K562 (cell line): ENCODE measurements at regions not wholly inside any gene's neighbourhood (a gene's known extent, or its start where the extent isn't known, plus 50 kb on each side); places are given as distances from the start of the nearest gene placed in this dataset.

ENCODE experiments used
- ATAC-seq: fragments of 200-7000 bp; cut with Tn5 transposase; 3 replicates; pipeline ENCODE4 v1.9.1; 2020; ENCODE audit warnings: moderate library complexity
- BruUV-seq: library from RNA; stranded (reverse); fragments of 400-500 nt; replicated peaks from 2 replicates; lab custom pipeline; 2021; lab: Mats Ljungman, UMichigan
- CTCF ChIA-PET: fragments of 300-600 bp; formaldehyde crosslinking; extraction: SDS; loops from one replicate; lab custom pipeline; 2021; ENCODE audit warnings: low intra/inter-chr PET ratio; lab: Yijun Ruan, JAX
- POLR2A ChIA-PET: fragments of 300-600, 350-650 bp; sonication (Branson Sonifier 250); formaldehyde crosslinking; extraction: SDS; loops from one replicate; lab custom pipeline; 2021; ENCODE audit warnings: antibody characterized with exemption, inconsistent platforms; lab: Yijun Ruan, JAX
- DNase-seq, 4 experiments: peaks; one replicate each; pipeline versions ENCODE4 v3.0.0 to v3.0.0-alpha.2; 2011 to 2018; ENCODE audit warnings: low spot score in 3 of 4, mixed read lengths in 3 of 4; ENCODE audit errors: extremely low read depth in 1 of 4
- FAIRE-seq: peaks from 2 replicates; lab custom pipeline; 2011; peaks lifted over from hg19 to GRCh38; lab: Jason Lieb, UNC
- H2AFZ ChIP-seq: 2 replicates; pipeline ENCODE4 v1.6.0; 2011; ENCODE audit warnings: low read depth, low read length, control low read depth, inconsistent platforms
- H3K27ac ChIP-seq: fragments of 200-600 bp; 3 replicates; pipeline ENCODE4 v1.8.0; 2011; ENCODE audit warnings: low read depth, mild to moderate bottlenecking, control low read depth, inconsistent platforms, low read length, moderate library complexity, mixed read lengths; ENCODE audit errors: extremely low read depth
- H3K27me3 ChIP-seq, 2 experiments: fragments of 300-600 bp in 1 of 2; 2 replicates in 1 of 2; 3 replicates in 1 of 2; pipeline versions ENCODE4 v1.6.0 to v1.8.0; 2011; ENCODE audit warnings: inconsistent platforms in 2 of 2, low read length in 2 of 2, mild to moderate bottlenecking in 1 of 2, mixed read lengths in 1 of 2, moderate library complexity in 1 of 2; ENCODE audit not compliant: control insufficient read depth in 2 of 2, insufficient read depth in 2 of 2
- H3K36me3 ChIP-seq: fragments of 300-600 bp; 3 replicates; pipeline ENCODE4 v1.8.0; 2011; ENCODE audit warnings: mild to moderate bottlenecking, low read length, inconsistent platforms; ENCODE audit not compliant: control insufficient read depth, insufficient read depth
- H3K4me1 ChIP-seq, 2 experiments: fragments of 200-600 bp in 1 of 2; replicated peaks in 1 of 2; 2 replicates in 1 of 2; 3 replicates in 1 of 2; pipeline versions ENCODE4 v1.5.1 to v1.8.0; 2011; ENCODE audit warnings: inconsistent platforms in 2 of 2, low read length in 2 of 2, mild to moderate bottlenecking in 1 of 2, mixed read lengths in 1 of 2, moderate library complexity in 1 of 2; ENCODE audit not compliant: control insufficient read depth in 2 of 2, insufficient read depth in 2 of 2
- H3K4me2 ChIP-seq: 2 replicates; pipeline ENCODE4 v1.6.1; 2011; ENCODE audit warnings: low read length, control low read depth, inconsistent platforms, mixed read lengths; ENCODE audit not compliant: insufficient read depth
- H3K4me3 ChIP-seq: fragments of 200-600 bp; sonication (generic), shearing (Covaris generic); 2 replicates; pipeline ENCODE4 v1.5.1; 2016; ENCODE audit warnings: control low read depth, inconsistent platforms
- H3K79me2 ChIP-seq: fragments of 200-600 bp; 3 replicates; pipeline ENCODE4 v1.8.0; 2011; ENCODE audit warnings: low read length, inconsistent platforms; ENCODE audit not compliant: control insufficient read depth, insufficient read depth
- H3K9ac ChIP-seq, 2 experiments: 2 replicates each; pipeline versions ENCODE4 v1.6.0 to v1.6.1; 2011; ENCODE audit warnings: low read depth in 2 of 2, low read length in 2 of 2, control low read depth in 1 of 2, inconsistent platforms in 1 of 2, mild to moderate bottlenecking in 1 of 2, mixed read lengths in 1 of 2; ENCODE audit not compliant: insufficient read depth in 1 of 2
- H3K9me1 ChIP-seq: one replicate; pipeline ENCODE4 v1.6.0; 2011; ENCODE audit warnings: inconsistent platforms, mild to moderate bottlenecking, low read length, moderate library complexity; ENCODE audit not compliant: control insufficient read depth, insufficient read depth
- H3K9me3 ChIP-seq: replicated peaks from 2 replicates; pipeline ENCODE4 v1.5.1; 2011; ENCODE audit warnings: low read depth, low read length, inconsistent platforms; ENCODE audit not compliant: control insufficient read depth, insufficient read depth
- H4K20me1 ChIP-seq: replicated peaks from 2 replicates; pipeline ENCODE4 v1.6.1; 2011; ENCODE audit warnings: low read length, inconsistent platforms, mixed read lengths; ENCODE audit not compliant: control insufficient read depth, insufficient read depth
- KLF16 ChIP-seq: IDR thresholded peaks from 2 replicates; pipeline ENCODE4 v1.6.1; 2016; ENCODE audit warnings: antibody characterized with exemption
- NR4A1 ChIP-seq, 2 experiments: fragments of 250-450 bp in 1 of 2; fragments of 450-650 bp in 1 of 2; sonication (Bioruptor Pico) in 1 of 2; IDR thresholded peaks; 2 replicates each; pipeline versions ENCODE4 v1.4.0 to v1.6.1; 2016 to 2020; ENCODE audit warnings: mild to moderate bottlenecking in 2 of 2, missing compliant biosample characterization in 1 of 2, missing genetic modification characterization in 1 of 2, moderate library complexity in 1 of 2
- PTRF ChIP-seq: fragments of 450-650 bp; IDR thresholded peaks from 2 replicates; pipeline ENCODE4 v1.6.1; 2016; ENCODE audit warnings: mild to moderate bottlenecking, missing genetic modification characterization, missing compliant biosample characterization
- RB1 ChIP-seq: fragments of 450-650 bp; IDR thresholded peaks from 2 replicates; pipeline ENCODE4 v1.6.1; 2017; ENCODE audit warnings: low read depth, mild to moderate bottlenecking
- RBM17 ChIP-seq: fragments of 200-400 bp; formaldehyde crosslinking; IDR thresholded peaks from 2 replicates; pipeline ENCODE4 v1.6.1; 2017; ENCODE audit warnings: low read depth, mild to moderate bottlenecking, low read length, borderline replicate concordance
- RHOXF2B ChIP-seq: fragments of 250-450 bp; sonication (Bioruptor Pico); conservative IDR thresholded peaks from 2 replicates; pipeline ENCODE4 v1.5.1; 2021
- TARDBP ChIP-seq: fragments of 450-650 bp; IDR thresholded peaks from 2 replicates; pipeline ENCODE4 v1.6.1; 2016
- TBP ChIP-seq: optimal IDR thresholded peaks from 2 replicates; pipeline ENCODE3; 2011; ENCODE audit warnings: low read depth, low read length, improper control_type of control experiment
- TSC22D4 ChIP-seq: fragments of 450-650 bp; IDR thresholded peaks from 2 replicates; pipeline ENCODE4 v1.6.1; 2016; ENCODE audit warnings: missing genetic modification characterization, missing biosample characterization, control low read depth
- ZFPM2 ChIP-seq: fragments of 250-450 bp; sonication (Bioruptor Pico); IDR thresholded peaks from 2 replicates; pipeline ENCODE4 v1.5.1; 2022; ENCODE audit warnings: mild to moderate bottlenecking
- ZNF134 ChIP-seq: fragments of 250-450 bp; sonication (Bioruptor Pico); conservative IDR thresholded peaks from 2 replicates; pipeline ENCODE4 v1.4.0; 2020
- ZNF436 ChIP-seq: fragments of 250-450, 450-650 bp; sonication (Bioruptor Pico); formaldehyde crosslinking; IDR thresholded peaks from 2 replicates; pipeline ENCODE4 v1.7.0; 2020; ENCODE audit warnings: mild to moderate bottlenecking
- WGBS: fragments of 100-300 bp; shearing (Covaris generic); methylation state at CpG from one replicate; pipeline ENCODE4 v1.1.6; 2016; ENCODE audit warnings: low coverage, mixed read lengths; ENCODE audit not compliant: insufficient coverage; ENCODE audit errors: missing lambda C conversion rate; 5-methylcytosine and 5-hydroxymethylcytosine counted together
- in situ Hi-C: fragments of 300-500 bp; cut with MboI; formaldehyde crosslinking; loops from 4 replicates; pipeline ENCODE4 v1.15.0; 2018; ENCODE audit warnings: inconsistent platforms, mixed read lengths
- intact Hi-C: fragments of 100-400 bp; cut with micrococcal nuclease; formaldehyde crosslinking; loops from 2 replicates; pipeline ENCODE4 v1.14.2; 2022
- TF ChIP-seq, protein P1 (sequence below): fragments of 250-450 bp; sonication (Bioruptor Pico); IDR thresholded peaks from 2 replicates; pipeline ENCODE4 v1.5.0; 2020; ENCODE audit warnings: mild to moderate bottlenecking
- TF ChIP-seq, protein P2 (sequence below): fragments of 250-450 bp; sonication (Bioruptor Pico); IDR thresholded peaks from 2 replicates; pipeline ENCODE4 v1.8.0; 2022; ENCODE audit warnings: inconsistent platforms
- TF ChIP-seq, protein P3 (sequence below): sonication (generic); formaldehyde crosslinking; IDR thresholded peaks from 2 replicates; pipeline ENCODE4 v1.5.0; 2020; ENCODE audit warnings: missing genetic modification reagents
- TF ChIP-seq, protein P4 (sequence below): fragments of 450-650 bp; IDR thresholded peaks from 2 replicates; pipeline ENCODE4 v1.7.1; 2018; ENCODE audit warnings: mild to moderate bottlenecking, low read depth; ENCODE audit not compliant: partially characterized antibody

DNA sequence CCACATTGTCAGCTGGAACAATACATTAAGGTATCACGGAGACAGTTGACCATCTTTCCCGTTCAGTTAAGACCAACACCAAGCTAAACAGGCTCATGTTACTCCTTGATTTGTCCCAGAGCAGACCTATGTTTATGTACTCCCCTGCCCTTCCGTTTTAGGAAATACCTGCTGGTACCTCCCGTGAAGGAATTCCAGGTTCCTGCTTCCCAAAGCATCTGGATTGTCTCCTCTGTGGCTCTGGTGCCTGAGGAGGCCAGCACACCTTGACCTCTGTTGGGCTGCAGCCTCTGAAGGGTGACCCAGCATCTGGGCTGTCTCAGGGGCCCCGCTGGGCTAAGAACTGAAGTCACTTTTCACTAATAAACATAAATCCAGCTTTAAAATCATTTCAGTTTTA lies 647.8 kb upstream of the MARCKS start:
- Histone ChIP-seq H3K27ac (no peak overlapping the region), H3K9ac (no peak overlapping the region), H3K36me3 (no peaks in the 10 kb centered on the region), H3K4me2 (no peak overlapping the region), H3K4me3 (no peak overlapping the region), H3K9me1 (no peaks in the 10 kb centered on the region), H3K27me3 (no peaks in the 10 kb centered on the region), H3K9me3 (no peaks in the 10 kb centered on the region), H2AFZ (no peak overlapping the region), H3K4me1 (no peaks in the 10 kb centered on the region), H4K20me1 (no peaks in the 10 kb centered on the region), H3K79me2 (no peaks in the 10 kb centered on the region)
- WGBS, result 5% methylated on average over 5 of the region's 5 CpGs
- ChIA-PET POLR2A (no interaction called here), CTCF (no interaction called here)
- DNase-seq (no peak), ATAC-seq (no peak), FAIRE-seq (no peak)
- no peak for TF ChIP-seq RHOXF2B (CRISPR knock-in tag)
- no peak for TF ChIP-seq NR4A1 (CRISPR knock-in tag; IDR thresholded peaks at IDR 0.05)
- no peak for TF ChIP-seq NR4A1 (tag; IDR thresholded peaks at IDR 0.05)
- TF ChIP-seq, protein P1, sequence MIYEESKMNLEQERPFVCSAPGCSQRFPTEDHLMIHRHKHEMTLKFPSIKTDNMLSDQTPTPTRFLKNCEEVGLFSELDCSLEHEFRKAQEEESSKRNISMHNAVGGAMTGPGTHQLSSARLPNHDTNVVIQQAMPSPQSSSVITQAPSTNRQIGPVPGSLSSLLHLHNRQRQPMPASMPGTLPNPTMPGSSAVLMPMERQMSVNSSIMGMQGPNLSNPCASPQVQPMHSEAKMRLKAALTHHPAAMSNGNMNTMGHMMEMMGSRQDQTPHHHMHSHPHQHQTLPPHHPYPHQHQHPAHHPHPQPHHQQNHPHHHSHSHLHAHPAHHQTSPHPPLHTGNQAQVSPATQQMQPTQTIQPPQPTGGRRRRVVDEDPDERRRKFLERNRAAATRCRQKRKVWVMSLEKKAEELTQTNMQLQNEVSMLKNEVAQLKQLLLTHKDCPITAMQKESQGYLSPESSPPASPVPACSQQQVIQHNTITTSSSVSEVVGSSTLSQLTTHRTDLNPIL (CRISPR knock-in tag), result no peak
- TF ChIP-seq, protein P2, sequence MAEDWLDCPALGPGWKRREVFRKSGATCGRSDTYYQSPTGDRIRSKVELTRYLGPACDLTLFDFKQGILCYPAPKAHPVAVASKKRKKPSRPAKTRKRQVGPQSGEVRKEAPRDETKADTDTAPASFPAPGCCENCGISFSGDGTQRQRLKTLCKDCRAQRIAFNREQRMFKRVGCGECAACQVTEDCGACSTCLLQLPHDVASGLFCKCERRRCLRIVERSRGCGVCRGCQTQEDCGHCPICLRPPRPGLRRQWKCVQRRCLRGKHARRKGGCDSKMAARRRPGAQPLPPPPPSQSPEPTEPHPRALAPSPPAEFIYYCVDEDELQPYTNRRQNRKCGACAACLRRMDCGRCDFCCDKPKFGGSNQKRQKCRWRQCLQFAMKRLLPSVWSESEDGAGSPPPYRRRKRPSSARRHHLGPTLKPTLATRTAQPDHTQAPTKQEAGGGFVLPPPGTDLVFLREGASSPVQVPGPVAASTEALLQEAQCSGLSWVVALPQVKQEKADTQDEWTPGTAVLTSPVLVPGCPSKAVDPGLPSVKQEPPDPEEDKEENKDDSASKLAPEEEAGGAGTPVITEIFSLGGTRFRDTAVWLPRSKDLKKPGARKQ (CRISPR knock-in tag), result no peak
- TF ChIP-seq, protein P3, sequence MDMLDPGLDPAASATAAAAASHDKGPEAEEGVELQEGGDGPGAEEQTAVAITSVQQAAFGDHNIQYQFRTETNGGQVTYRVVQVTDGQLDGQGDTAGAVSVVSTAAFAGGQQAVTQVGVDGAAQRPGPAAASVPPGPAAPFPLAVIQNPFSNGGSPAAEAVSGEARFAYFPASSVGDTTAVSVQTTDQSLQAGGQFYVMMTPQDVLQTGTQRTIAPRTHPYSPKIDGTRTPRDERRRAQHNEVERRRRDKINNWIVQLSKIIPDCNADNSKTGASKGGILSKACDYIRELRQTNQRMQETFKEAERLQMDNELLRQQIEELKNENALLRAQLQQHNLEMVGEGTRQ (CRISPR knock-in tag), result no peak
- no peak for TF ChIP-seq TBP
- TF ChIP-seq PTRF (tag), result no peak
- no peak for TF ChIP-seq ZNF436 (CRISPR knock-in tag)
- no peak for TF ChIP-seq ZFPM2 (CRISPR knock-in tag)
- TF ChIP-seq TARDBP, result no peak
- TF ChIP-seq KLF16, result no peak
- TF ChIP-seq RB1, result no peak
- no peak for TF ChIP-seq RBM17
- TF ChIP-seq ZNF134 (CRISPR knock-in tag), result no peak
- TF ChIP-seq, protein P4, sequence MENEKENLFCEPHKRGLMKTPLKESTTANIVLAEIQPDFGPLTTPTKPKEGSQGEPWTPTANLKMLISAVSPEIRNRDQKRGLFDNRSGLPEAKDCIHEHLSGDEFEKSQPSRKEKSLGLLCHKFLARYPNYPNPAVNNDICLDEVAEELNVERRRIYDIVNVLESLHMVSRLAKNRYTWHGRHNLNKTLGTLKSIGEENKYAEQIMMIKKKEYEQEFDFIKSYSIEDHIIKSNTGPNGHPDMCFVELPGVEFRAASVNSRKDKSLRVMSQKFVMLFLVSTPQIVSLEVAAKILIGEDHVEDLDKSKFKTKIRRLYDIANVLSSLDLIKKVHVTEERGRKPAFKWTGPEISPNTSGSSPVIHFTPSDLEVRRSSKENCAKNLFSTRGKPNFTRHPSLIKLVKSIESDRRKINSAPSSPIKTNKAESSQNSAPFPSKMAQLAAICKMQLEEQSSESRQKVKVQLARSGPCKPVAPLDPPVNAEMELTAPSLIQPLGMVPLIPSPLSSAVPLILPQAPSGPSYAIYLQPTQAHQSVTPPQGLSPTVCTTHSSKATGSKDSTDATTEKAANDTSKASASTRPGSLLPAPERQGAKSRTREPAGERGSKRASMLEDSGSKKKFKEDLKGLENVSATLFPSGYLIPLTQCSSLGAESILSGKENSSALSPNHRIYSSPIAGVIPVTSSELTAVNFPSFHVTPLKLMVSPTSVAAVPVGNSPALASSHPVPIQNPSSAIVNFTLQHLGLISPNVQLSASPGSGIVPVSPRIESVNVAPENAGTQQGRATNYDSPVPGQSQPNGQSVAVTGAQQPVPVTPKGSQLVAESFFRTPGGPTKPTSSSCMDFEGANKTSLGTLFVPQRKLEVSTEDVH, result no peak
- no peak for TF ChIP-seq TSC22D4 (tag)
- in situ Hi-C loops (no loop called here), intact Hi-C loops (no loop called here)
- no TSS peak for BruUV-seq
